Right lobe of liver (tissue), 6 donors: ENCODE measurements at regions not wholly inside any gene's neighbourhood (a gene's known extent, or its start where the extent isn't known, plus 50 kb on each side); places are given as distances from the start of the nearest gene placed in this dataset.

Experiments
- ATAC-seq, 4 donors: fragments of 200-7000 bp; cut with Tn5 transposase; one replicate each; pipeline ENCODE4 v1.9.1; 2020; ENCODE audit warnings: mild to moderate bottlenecking in 4 of 4, moderate library complexity in 4 of 4
- DNase-seq, 3 donors: peaks; one replicate each; pipeline ENCODE4 v3.0.0-alpha.2; 2020
- H3K27ac ChIP-seq, 3 donors: fragments of 200-600 bp; one replicate each; pipeline ENCODE4 v1.8.0; 2022
- H3K27me3 ChIP-seq, 2 donors: fragments of 200-600 bp; one replicate each; pipeline ENCODE4 v1.8.0; 2022
- H3K36me3 ChIP-seq, 4 donors: fragments of 200-600 bp; sonication (generic) in 1 of 4; one replicate each; pipeline versions ENCODE4 v1.5.1 to v1.8.0; 2017 to 2022; ENCODE audit warnings: control low read depth in 1 of 4
- H3K4me1 ChIP-seq, 4 donors: fragments of 200-600 bp; sonication (generic) in 1 of 4; one replicate each; pipeline versions ENCODE4 v1.5.1 to v1.8.0; 2017 to 2022; ENCODE audit warnings: control low read depth in 1 of 4
- H3K4me3 ChIP-seq, 3 donors: fragments of 200-600 bp; one replicate each; pipeline ENCODE4 v1.8.0; 2022
- H3K9me3 ChIP-seq, 4 donors: fragments of 200-600 bp; sonication (generic) in 1 of 4; one replicate each; pipeline versions ENCODE4 v1.5.1 to v1.8.0; 2017 to 2022; ENCODE audit warnings: control low read depth in 1 of 4
- CTCF ChIP-seq, 4 donors: fragments of 200-600 bp in 3 of 4; fragments of 450-650 bp in 1 of 4; IDR thresholded peaks; one replicate each; pipeline versions ENCODE4 v1.5.1 to v1.8.0; 2016 to 2022; ENCODE audit warnings: antibody characterized with exemption in 4 of 4, mild to moderate bottlenecking in 2 of 4
- POLR2A ChIP-seq: fragments of 450-650 bp; IDR thresholded peaks from one replicate; pipeline ENCODE4 v1.6.1; 2017; ENCODE audit warnings: antibody characterized with exemption, mild to moderate bottlenecking
- whole genome bisulfite sequencing: methylation state at CpG from one replicate; pipeline ENCODE4 v1.1.6; 2018; ENCODE audit warnings: low coverage, low lambda C conversion rate; ENCODE audit not compliant: insufficient coverage; ENCODE audit errors: missing lambda C conversion rate; 5-methylcytosine and 5-hydroxymethylcytosine counted together
- intact Hi-C, 2 donors: fragments of 100-400 bp; cut with DNase I; formaldehyde crosslinking; loops; one replicate each; pipeline versions ENCODE4 v1.11.2 to v1.14.1; 2022
- donor health status: DM: no; HTN: yes; CAD: no.
- donor health status: DM: no; HTN: no; CAD: no.
- donor health status: DM: no; HTN: no; CAD: no.
- donor health status: DM: no; HTN: yes; CAD: no.
- donor health status: DM: no; HTN: yes; CAD: no.

- intact Hi-C loops: no loop called here
- Histone ChIP-seq H3K36me3 (no peaks in the 10 kb centered on the region), H3K27me3 (no peaks in the 10 kb centered on the region), H3K4me1 (no peaks in the 10 kb centered on the region), H3K4me3 (no peak overlapping the region), H3K9me3 (no peaks in the 10 kb centered on the region), H3K27ac (no peak overlapping the region)
- WGBS: 57% methylated on average over 1 of the region's 4 CpGs
- ATAC-seq (no peak), DNase-seq (no peak)
- TF ChIP-seq POLR2A (no peak), CTCF (IDR thresholded peaks at IDR 0.05) (no peak)
Observed at GRCh38 chr2:107259408-107260195, 373.6 kb upstream of the ST6GAL2 start.

- no peaks in the 10 kb centered on the region for H3K4me1 ChIP-seq
- intact Hi-C loops: no loop called here
- 42% methylated on average over 1 of the region's 3 CpGs for WGBS
- no peak for TF ChIP-seq POLR2A
- TF ChIP-seq CTCF (IDR thresholded peaks at IDR 0.05): no peak
- no peak overlapping the region for H3K4me3 ChIP-seq
- no peaks in the 10 kb centered on the region for H3K36me3 ChIP-seq
- no peak overlapping the region for H3K27ac ChIP-seq
- H3K27me3 ChIP-seq: no peaks in the 10 kb centered on the region
- H3K9me3 ChIP-seq: no peaks in the 10 kb centered on the region
- DNase-seq (no peak), ATAC-seq (no peak)
Observed at GRCh38 chr2:107263628-107264027, 377.7 kb upstream of the ST6GAL2 start.

- intact Hi-C loops: no loop called here
- WGBS: 68% methylated on average over 6 of the region's 6 CpGs
Observed at GRCh38 chr2:107264184-107264583, 378.2 kb upstream of the ST6GAL2 start.

GRCh38 chr2:107266555-107266954, 380.6 kb upstream of the ST6GAL2 start:
- Histone ChIP-seq H3K4me3 (no peak overlapping the region), H3K27me3 (no peaks in the 10 kb centered on the region), H3K27ac (no peak overlapping the region), H3K4me1 (no peaks in the 10 kb centered on the region), H3K9me3 (no peaks in the 10 kb centered on the region), H3K36me3 (no peaks in the 10 kb centered on the region)
- DNase-seq (no peak), ATAC-seq (no peak)
- intact Hi-C loops: no loop called here
- WGBS: 76% methylated on average over 1 of the region's 1 CpG
- no peak for TF ChIP-seq CTCF (IDR thresholded peaks at IDR 0.05)
- TF ChIP-seq POLR2A: no peak

More at GRCh38 chr2:107264184-107264583, 378.2 kb upstream of the ST6GAL2 start:
- no peak overlapping the region for H3K27ac ChIP-seq
- no peaks in the 10 kb centered on the region for H3K9me3 ChIP-seq
- no peak for DNase-seq
- no peaks in the 10 kb centered on the region for H3K4me1 ChIP-seq
- TF ChIP-seq POLR2A (no peak), CTCF (IDR thresholded peaks at IDR 0.05) (no peak)
- H3K27me3 ChIP-seq: no peaks in the 10 kb centered on the region
- H3K4me3 ChIP-seq: no peak overlapping the region
- no peaks in the 10 kb centered on the region for H3K36me3 ChIP-seq
- no peak for ATAC-seq
